ENCODE measurements at regions not wholly inside any gene's neighbourhood (a gene's known extent, or its start where the extent isn't known, plus 50 kb on each side); places are given as distances from the start of the nearest gene placed in this dataset.
A peak's percentile ranks its signal among the peaks of the same experiment; 100 is the strongest.

DNA sequence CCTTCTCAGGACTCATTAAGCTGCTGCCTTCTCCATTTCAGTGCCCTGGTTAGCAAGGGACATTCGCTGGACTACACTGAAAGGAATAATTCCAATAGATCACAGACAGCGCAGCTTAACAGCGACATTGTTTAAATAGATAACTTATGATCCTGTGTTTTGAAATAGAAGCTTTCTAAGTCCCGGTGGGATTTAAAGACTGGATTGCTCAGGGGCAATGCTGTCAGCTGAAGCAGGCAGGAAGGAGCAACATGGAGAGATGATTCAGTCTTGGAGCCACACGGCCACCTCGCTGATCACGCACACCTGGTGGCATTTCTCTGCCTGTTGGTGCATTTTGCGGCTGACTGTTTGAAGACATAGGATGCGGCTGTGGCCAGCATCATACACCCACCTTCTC lies 292.0 kb downstream of the FOXL1 start:
- H3K4me3 Mint-ChIP-seq = no peak overlapping the region
- DNase-seq = no peak
- no peaks in the 10 kb centered on the region for H3K4me1 Mint-ChIP-seq (ENCODE audit: low read depth)
- no peaks in the 10 kb centered on the region for H3K9me3 Mint-ChIP-seq
- peaks cover 12% of the 10 kb centered on the region for H3K27me3 Mint-ChIP-seq
- no peaks in the 10 kb centered on the region for H3K36me3 Mint-ChIP-seq (ENCODE audit: low read depth)
- H3K27ac Mint-ChIP-seq = no peak overlapping the region

GRCh38 chr16:86872131-86872530 lies 293.8 kb downstream of the FOXL1 start:
- H3K4me1 Mint-ChIP-seq (ENCODE audit: low read depth) = no peaks in the 10 kb centered on the region
- no peak overlapping the region for H3K27ac Mint-ChIP-seq
- DNase-seq = no peak
- no peaks in the 10 kb centered on the region for H3K36me3 Mint-ChIP-seq (ENCODE audit: low read depth)
- peaks cover 28% of the 10 kb centered on the region for H3K27me3 Mint-ChIP-seq
- H3K9me3 Mint-ChIP-seq = no peaks in the 10 kb centered on the region
- H3K4me3 Mint-ChIP-seq = no peak overlapping the region

- Mint-ChIP-seq H3K4me1 (ENCODE audit: low read depth) (no peaks in the 10 kb centered on the region), H3K4me3 (no peak overlapping the region)
These were observed 294.5 kb downstream of the FOXL1 start for GRCh38 chr16:86872833-86873232.

GRCh38 chr16:86874141-86874540 lies 295.8 kb downstream of the FOXL1 start:
- DNase-seq = peak; percentile 52
- no peak overlapping the region for H3K27ac Mint-ChIP-seq
- H3K4me3 Mint-ChIP-seq = no peak overlapping the region
- peaks cover 48% of the 10 kb centered on the region for H3K27me3 Mint-ChIP-seq
- no peaks in the 10 kb centered on the region for H3K4me1 Mint-ChIP-seq (ENCODE audit: low read depth)
- no peaks in the 10 kb centered on the region for H3K36me3 Mint-ChIP-seq (ENCODE audit: low read depth)
- no peaks in the 10 kb centered on the region for H3K9me3 Mint-ChIP-seq

More at GRCh38 chr16:86872833-86873232, 294.5 kb downstream of the FOXL1 start:
- no peak for DNase-seq
- Mint-ChIP-seq H3K36me3 (ENCODE audit: low read depth) (no peaks in the 10 kb centered on the region), H3K27me3 (peaks cover 35% of the 10 kb centered on the region), H3K9me3 (no peaks in the 10 kb centered on the region), H3K27ac (no peak overlapping the region)

- no peaks in the 10 kb centered on the region for H3K9me3 Mint-ChIP-seq
- H3K27me3 Mint-ChIP-seq = peaks cover 70% of the 10 kb centered on the region
- no peaks in the 10 kb centered on the region for H3K36me3 Mint-ChIP-seq (ENCODE audit: low read depth)
These were observed 298.1 kb downstream of the FOXL1 start for GRCh38 chr16:86876499-86876898.

DNA sequence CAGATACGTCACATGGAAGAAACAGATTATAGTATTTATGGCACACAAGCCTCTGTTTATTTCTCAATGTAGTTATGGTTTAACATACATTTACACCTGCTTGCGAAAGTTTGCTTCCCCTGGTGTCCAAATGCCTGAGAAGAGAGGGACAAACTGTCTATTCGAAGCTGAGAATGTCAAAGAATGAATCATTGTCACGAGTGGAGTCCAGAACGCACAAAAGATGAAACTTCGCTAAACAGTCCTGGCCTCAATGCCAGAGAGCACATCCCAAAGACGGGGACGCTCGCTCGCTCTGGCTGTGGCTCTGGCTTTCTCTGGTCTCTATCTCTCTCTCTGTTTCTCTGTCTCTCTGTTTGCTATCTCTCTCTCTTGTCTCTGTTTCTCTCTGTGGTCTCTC lies 298.8 kb downstream of the FOXL1 start:
- Mint-ChIP-seq H3K36me3 (ENCODE audit: low read depth) (no peaks in the 10 kb centered on the region), H3K9me3 (no peaks in the 10 kb centered on the region), H3K27me3 (peaks cover 76% of the 10 kb centered on the region)

More at GRCh38 chr16:86876499-86876898, 298.1 kb downstream of the FOXL1 start:
- Mint-ChIP-seq H3K4me3 (no peak overlapping the region), H3K27ac (no peak overlapping the region), H3K4me1 (ENCODE audit: low read depth) (no peaks in the 10 kb centered on the region)
- DNase-seq = no peak

GRCh38 chr16:86877835-86878234 lies 299.5 kb downstream of the FOXL1 start:
- H3K36me3 Mint-ChIP-seq (ENCODE audit: low read depth) = no peaks in the 10 kb centered on the region
- H3K4me1 Mint-ChIP-seq (ENCODE audit: low read depth) = no peaks in the 10 kb centered on the region
- H3K27ac Mint-ChIP-seq = no peak overlapping the region
- peaks cover 76% of the 10 kb centered on the region for H3K27me3 Mint-ChIP-seq
- no peak overlapping the region for H3K4me3 Mint-ChIP-seq
- DNase-seq = no peak
- no peaks in the 10 kb centered on the region for H3K9me3 Mint-ChIP-seq

More for the DNA sequence above, 298.8 kb downstream of the FOXL1 start:
- Mint-ChIP-seq H3K4me3 (no peak overlapping the region), H3K27ac (no peak overlapping the region), H3K4me1 (ENCODE audit: low read depth) (no peaks in the 10 kb centered on the region)
- DNase-seq = no peak

DNA sequence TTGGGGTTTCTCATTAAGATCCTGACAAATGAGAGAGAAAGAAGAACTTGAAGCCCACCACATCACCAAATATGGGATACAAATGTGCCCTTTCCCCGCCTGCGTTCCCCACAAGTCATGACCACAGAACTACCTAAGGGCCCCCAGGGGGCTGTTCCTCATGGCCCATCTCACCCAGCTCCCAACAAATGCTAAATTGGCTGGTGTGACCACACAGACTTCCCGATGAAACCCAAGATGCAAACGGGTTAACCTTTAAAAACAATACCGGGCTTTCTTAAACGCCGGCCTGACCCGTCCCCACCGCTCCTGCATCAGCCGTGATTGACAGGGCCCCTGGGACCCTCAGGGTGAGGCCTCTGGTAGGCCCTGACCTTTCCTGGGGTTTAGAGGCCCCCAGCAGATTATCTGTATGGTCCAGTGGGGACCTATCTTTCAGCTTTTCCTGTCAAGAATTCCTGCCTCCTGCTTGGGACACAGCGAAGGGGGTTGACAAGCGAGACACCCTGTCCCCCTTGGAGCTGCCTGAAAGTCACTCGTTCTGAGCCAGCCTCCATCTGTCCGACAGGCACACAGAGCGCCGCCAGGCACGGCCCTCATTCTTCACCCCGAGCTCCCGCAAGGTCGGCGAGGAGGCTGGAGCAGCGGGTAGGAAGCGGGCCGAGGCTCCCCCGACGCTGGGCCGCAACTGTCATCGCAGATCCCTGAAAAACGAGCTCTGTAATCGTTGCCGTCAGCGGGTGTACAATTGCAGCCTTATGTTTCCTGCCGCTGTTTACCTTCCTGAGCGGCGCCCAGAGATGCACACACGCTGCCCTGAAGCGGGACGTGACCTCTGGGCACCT lies 300.1 kb downstream of the FOXL1 start:
- Mint-ChIP-seq H3K36me3 (ENCODE audit: low read depth) (no peaks in the 10 kb centered on the region), H3K27ac (no peak overlapping the region), H3K4me3 (no peak overlapping the region), H3K27me3 (peaks cover 76% of the 10 kb centered on the region), H3K4me1 (ENCODE audit: low read depth) (no peaks in the 10 kb centered on the region), H3K9me3 (no peaks in the 10 kb centered on the region)
- no peak for DNase-seq

- peaks cover 74% of the 10 kb centered on the region for H3K27me3 Mint-ChIP-seq
- H3K9me3 Mint-ChIP-seq = no peaks in the 10 kb centered on the region
- no peak overlapping the region for H3K27ac Mint-ChIP-seq
- DNase-seq = no peak
- H3K4me3 Mint-ChIP-seq = no peak overlapping the region
- no peaks in the 10 kb centered on the region for H3K36me3 Mint-ChIP-seq (ENCODE audit: low read depth)
- H3K4me1 Mint-ChIP-seq (ENCODE audit: low read depth) = no peaks in the 10 kb centered on the region
These were observed 300.9 kb downstream of the FOXL1 start for GRCh38 chr16:86879268-86879667.

DNA sequence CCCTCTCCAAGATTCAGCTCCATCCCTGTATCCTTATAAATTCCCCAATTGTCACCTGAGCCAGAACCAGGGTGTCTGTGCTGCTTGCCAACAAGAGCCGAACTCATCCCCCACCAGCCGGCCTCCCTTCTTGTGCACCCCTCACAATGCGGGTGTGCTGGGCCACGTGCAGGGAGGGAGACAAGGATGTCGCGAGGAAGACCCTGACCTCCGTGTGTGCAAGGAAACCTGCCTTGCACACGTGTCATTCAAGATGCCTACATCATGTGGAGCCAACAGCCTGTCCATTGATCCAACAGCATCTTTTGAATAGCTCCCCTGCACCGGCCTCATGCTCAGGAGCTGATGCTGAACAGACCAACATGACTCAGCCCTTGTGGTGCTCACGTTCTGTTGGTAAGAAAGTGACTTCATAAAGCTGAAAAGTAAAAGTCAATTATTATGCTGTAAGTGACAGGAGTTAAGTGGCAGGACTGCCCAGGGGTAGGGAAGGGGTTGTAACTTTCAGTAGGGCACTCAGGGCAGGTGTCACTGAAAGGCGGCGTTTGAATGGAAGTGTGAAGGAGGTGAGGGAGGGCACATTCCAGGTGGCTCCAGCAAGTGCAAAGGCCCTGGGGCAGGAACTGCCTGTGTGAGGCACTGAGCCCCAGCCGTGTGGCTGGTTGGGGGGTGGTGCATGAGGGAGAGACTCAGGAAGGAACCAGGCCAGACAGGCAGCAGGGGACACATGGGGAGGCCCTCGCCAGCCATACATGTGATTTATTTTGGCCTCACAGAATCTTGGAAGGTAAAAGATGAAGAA lies 302.2 kb downstream of the FOXL1 start:
- H3K27me3 Mint-ChIP-seq = peaks cover 79% of the 10 kb centered on the region
- H3K4me3 Mint-ChIP-seq = no peak overlapping the region
- H3K9me3 Mint-ChIP-seq = no peaks in the 10 kb centered on the region
- no peaks in the 10 kb centered on the region for H3K4me1 Mint-ChIP-seq (ENCODE audit: low read depth)
- no peak overlapping the region for H3K27ac Mint-ChIP-seq
- no peaks in the 10 kb centered on the region for H3K36me3 Mint-ChIP-seq (ENCODE audit: low read depth)
- no peak for DNase-seq

- Mint-ChIP-seq H3K27me3 (peaks cover 73% of the 10 kb centered on the region), H3K36me3 (ENCODE audit: low read depth) (no peaks in the 10 kb centered on the region), H3K4me3 (no peak overlapping the region), H3K9me3 (no peaks in the 10 kb centered on the region), H3K4me1 (ENCODE audit: low read depth) (no peaks in the 10 kb centered on the region), H3K27ac (no peak overlapping the region)
- no peak for DNase-seq
These were observed 302.8 kb downstream of the FOXL1 start for GRCh38 chr16:86881118-86881510.

GRCh38 chr16:86881861-86882273 lies 303.5 kb downstream of the FOXL1 start:
- Mint-ChIP-seq H3K4me1 (ENCODE audit: low read depth) (no peaks in the 10 kb centered on the region), H3K27ac (no peak overlapping the region), H3K36me3 (ENCODE audit: low read depth) (no peaks in the 10 kb centered on the region), H3K4me3 (no peak overlapping the region), H3K9me3 (no peaks in the 10 kb centered on the region), H3K27me3 (peaks cover 67% of the 10 kb centered on the region)
- no peak for DNase-seq

DNA sequence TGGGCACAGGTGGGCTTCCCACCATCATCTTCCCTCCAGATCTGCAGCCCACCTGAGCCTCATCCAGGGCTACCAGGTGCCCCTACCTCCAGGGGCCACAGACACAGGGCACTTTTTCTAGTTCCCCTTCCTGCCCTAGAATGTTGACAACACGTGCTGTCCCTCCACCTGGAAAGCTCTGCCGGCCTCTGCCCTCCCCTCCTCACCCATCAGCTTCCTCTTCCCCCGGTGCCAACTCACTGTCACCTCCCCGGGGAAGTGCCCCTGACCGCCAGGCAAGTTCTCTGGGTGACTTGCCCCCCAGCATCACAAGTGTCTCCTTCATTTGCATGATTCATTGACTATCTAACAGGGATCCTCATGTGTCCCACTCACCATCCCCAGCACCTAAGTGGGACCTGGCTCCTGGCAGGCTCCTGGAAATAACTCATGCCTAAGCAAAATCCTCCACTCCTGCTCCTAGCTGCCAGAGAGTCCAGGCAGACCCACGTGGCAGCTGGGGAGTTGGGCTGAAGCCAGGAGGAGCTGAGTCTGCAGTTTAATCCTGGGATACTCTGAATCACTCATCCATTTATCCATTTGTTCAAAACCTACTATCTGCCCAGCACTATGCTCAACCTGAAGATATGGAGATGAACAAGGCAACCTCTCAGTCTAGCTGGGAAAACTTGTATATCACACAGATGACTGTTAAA lies 304.4 kb downstream of the FOXL1 start:
- Mint-ChIP-seq H3K36me3 (ENCODE audit: low read depth) (no peaks in the 10 kb centered on the region), H3K27me3 (peaks cover 59% of the 10 kb centered on the region), H3K4me1 (ENCODE audit: low read depth) (no peaks in the 10 kb centered on the region), H3K9me3 (no peaks in the 10 kb centered on the region), H3K4me3 (no peak overlapping the region), H3K27ac (no peak overlapping the region)
- no peak for DNase-seq

- Mint-ChIP-seq H3K4me3 (no peak overlapping the region), H3K27me3 (peaks cover 49% of the 10 kb centered on the region), H3K4me1 (ENCODE audit: low read depth) (no peaks in the 10 kb centered on the region), H3K9me3 (no peaks in the 10 kb centered on the region), H3K36me3 (ENCODE audit: low read depth) (no peaks in the 10 kb centered on the region), H3K27ac (no peak overlapping the region)
- no peak for DNase-seq
These were observed 305.4 kb downstream of the FOXL1 start for GRCh38 chr16:86883583-86884389.
